H9 (cell line): ENCODE measurements at regions not wholly inside any gene's neighbourhood (a gene's known extent, or its start where the extent isn't known, plus 50 kb on each side); places are given as distances from the start of the nearest gene placed in this dataset.

ENCODE experiments used
- DNase-seq: peaks from one replicate; pipeline ENCODE4 v3.0.0-alpha.2; 2017
- H2AFZ ChIP-seq: one replicate; pipeline ENCODE4 v1.6.1; 2013; ENCODE audit warnings: mild to moderate bottlenecking, low read length, control low read depth, moderate library complexity
- H2AK5ac ChIP-seq: 2 replicates; pipeline ENCODE4 v1.6.1; 2013; ENCODE audit warnings: low read length, control low read depth, mixed read lengths; ENCODE audit not compliant: insufficient read length
- H2BK120ac ChIP-seq: one replicate; pipeline ENCODE4 v1.6.1; 2013; ENCODE audit warnings: low read depth, mild to moderate bottlenecking, low read length, control low read depth, inconsistent platforms; ENCODE audit not compliant: poor library complexity, severe bottlenecking
- H2BK12ac ChIP-seq: 2 replicates; pipeline ENCODE4 v1.6.1; 2013; ENCODE audit warnings: low read length, control low read depth, mixed read lengths, low read depth; ENCODE audit not compliant: insufficient read length
- H2BK15ac ChIP-seq: 2 replicates; pipeline ENCODE4 v1.6.1; 2013; ENCODE audit warnings: low read depth, low read length, control low read depth
- H2BK20ac ChIP-seq: one replicate; pipeline ENCODE4 v1.6.1; 2013; ENCODE audit warnings: low read depth, mild to moderate bottlenecking, low read length, control low read depth, inconsistent platforms; ENCODE audit not compliant: poor library complexity, severe bottlenecking
- H2BK5ac ChIP-seq: 2 replicates; pipeline ENCODE4 v1.6.1; 2013; ENCODE audit warnings: low read length, control low read depth, mixed read lengths; ENCODE audit not compliant: insufficient read length
- H3K14ac ChIP-seq: 2 replicates; pipeline ENCODE4 v1.6.1; 2013; ENCODE audit warnings: low read length, control low read depth; ENCODE audit not compliant: insufficient read depth
- H3K18ac ChIP-seq: 2 replicates; pipeline ENCODE4 v1.6.1; 2013; ENCODE audit warnings: low read depth, mild to moderate bottlenecking, mixed read lengths, low read length, control low read depth; ENCODE audit not compliant: insufficient read length
- H3K23ac ChIP-seq: 2 replicates; pipeline ENCODE4 v1.6.1; 2013; ENCODE audit warnings: low read length, control low read depth, mixed read lengths, low read depth; ENCODE audit not compliant: insufficient read length
- H3K23me2 ChIP-seq: 2 replicates; pipeline ENCODE4 v1.6.1; 2013; ENCODE audit warnings: low read depth, mild to moderate bottlenecking, mixed read lengths, low read length, control low read depth; ENCODE audit not compliant: insufficient read length, poor library complexity, severe bottlenecking
- H3K27ac ChIP-seq: 2 replicates; pipeline ENCODE4 v1.5.1; 2013; ENCODE audit warnings: low read length, control low read depth, mixed read lengths, low read depth; ENCODE audit not compliant: insufficient read length
- H3K27me3 ChIP-seq: 2 replicates; pipeline ENCODE4 v1.6.1; 2013; ENCODE audit warnings: low read length, control low read depth, inconsistent platforms; ENCODE audit not compliant: insufficient read depth
- H3K4ac ChIP-seq: 2 replicates; pipeline ENCODE4 v1.6.1; 2013; ENCODE audit warnings: low read depth, mild to moderate bottlenecking, control low read depth, inconsistent platforms, low read length, moderate library complexity
- H3K4me1 ChIP-seq: 2 replicates; pipeline ENCODE4 v1.6.1; 2013; ENCODE audit warnings: low read length, control low read depth, inconsistent platforms; ENCODE audit not compliant: insufficient read depth
- H3K4me2 ChIP-seq: 2 replicates; pipeline ENCODE4 v1.6.1; 2013; ENCODE audit warnings: low read length, control low read depth, mixed read lengths; ENCODE audit not compliant: insufficient read length, insufficient read depth
- H3K56ac ChIP-seq: 2 replicates; pipeline ENCODE4 v1.6.1; 2013; ENCODE audit warnings: low read depth, mild to moderate bottlenecking, mixed read lengths, low read length, control low read depth; ENCODE audit not compliant: insufficient read length
- H3K79me1 ChIP-seq: 2 replicates; pipeline ENCODE4 v1.6.1; 2013; ENCODE audit warnings: low read depth, mild to moderate bottlenecking, moderate library complexity, low read length, control low read depth, inconsistent platforms; ENCODE audit not compliant: insufficient read depth, poor library complexity, severe bottlenecking
- H3K79me2 ChIP-seq: 2 replicates; pipeline ENCODE4 v1.6.1; 2013; ENCODE audit warnings: low read length, control low read depth, inconsistent platforms; ENCODE audit not compliant: insufficient read depth
- H3K9ac ChIP-seq: 2 replicates; pipeline ENCODE4 v1.6.1; 2013; ENCODE audit warnings: low read length, control low read depth, mixed read lengths; ENCODE audit not compliant: insufficient read length; ENCODE audit errors: extremely low read depth
- H3K9me3 ChIP-seq: one replicate; pipeline ENCODE4 v1.6.1; 2013; ENCODE audit warnings: low read depth, low read length, inconsistent platforms; ENCODE audit not compliant: control insufficient read depth
- H3T11ph ChIP-seq: one replicate; pipeline ENCODE4 v1.6.1; 2013; ENCODE audit warnings: mild to moderate bottlenecking, low read length, control low read depth, inconsistent platforms
- H4K20me1 ChIP-seq: one replicate; pipeline ENCODE4 v1.6.1; 2013; ENCODE audit not compliant: control insufficient read depth, insufficient read length, insufficient read depth
- H4K5ac ChIP-seq: 2 replicates; pipeline ENCODE4 v1.6.1; 2013; ENCODE audit warnings: low read depth, mild to moderate bottlenecking, mixed read lengths, low read length, control low read depth; ENCODE audit not compliant: insufficient read length
- H4K8ac ChIP-seq: replicated peaks from 2 replicates; pipeline ENCODE4 v1.6.1; 2013; ENCODE audit warnings: low read length, control low read depth, mixed read lengths, low read depth; ENCODE audit not compliant: insufficient read length
- H4K91ac ChIP-seq: 2 replicates; pipeline ENCODE4 v1.6.1; 2013; ENCODE audit warnings: low read depth, mild to moderate bottlenecking, moderate library complexity, mixed read lengths, low read length, control low read depth; ENCODE audit not compliant: insufficient read length
- H3K27ac Mint-ChIP-seq, 3 experiments: 2 replicates in 2 of 3; 3 replicates in 1 of 3; pipeline ENCODE4 v1.8.0; 2020 to 2021; ENCODE audit warnings: mixed read lengths in 3 of 3, mild to moderate bottlenecking in 1 of 3, moderate library complexity in 1 of 3
- H3K27me3 Mint-ChIP-seq: 2 replicates; pipeline ENCODE4 v1.8.0; 2021; ENCODE audit warnings: low read depth, mild to moderate bottlenecking, moderate library complexity, mixed read lengths
- H3K36me3 Mint-ChIP-seq, 3 experiments: 2 replicates in 2 of 3; 3 replicates in 1 of 3; pipeline ENCODE4 v1.8.0; 2020 to 2021; ENCODE audit warnings: low read depth in 3 of 3, mixed read lengths in 3 of 3; ENCODE audit not compliant: insufficient read depth in 1 of 3
- H3K4me1 Mint-ChIP-seq, 2 experiments: 2 replicates each; pipeline ENCODE4 v1.8.0; 2020; ENCODE audit warnings: mixed read lengths in 2 of 2
- H3K4me3 Mint-ChIP-seq, 2 experiments: 2 replicates in 1 of 2; 3 replicates in 1 of 2; pipeline ENCODE4 v1.8.0; 2020 to 2021; ENCODE audit warnings: mild to moderate bottlenecking in 2 of 2, mixed read lengths in 2 of 2, moderate library complexity in 1 of 2
- H3K9me3 Mint-ChIP-seq, 2 experiments: 2 replicates in 1 of 2; 3 replicates in 1 of 2; pipeline ENCODE4 v1.8.0; 2020; ENCODE audit warnings: mild to moderate bottlenecking in 2 of 2, mixed read lengths in 2 of 2, moderate library complexity in 1 of 2
- CTCF ChIP-seq: fragments of 200-600 bp; sonication (generic); conservative IDR thresholded peaks from 3 replicates; pipeline ENCODE4 v1.8.0; 2021; ENCODE audit warnings: antibody characterized with exemption, mild to moderate bottlenecking
- WGBS: extraction: QIAGEN DNeasy Blood & Tissue Kit; methylation state at CpG from one replicate; pipeline ENCODE4 v1.1.7; 2013; ENCODE audit warnings: missing lambda C conversion rate, low lambda C conversion rate, mixed read lengths; ENCODE audit not compliant: insufficient read length; ENCODE audit errors: extremely low coverage; 5-methylcytosine and 5-hydroxymethylcytosine counted together

GRCh38 chr21:41641821-41642701 lies 124.8 kb downstream of the RIPK4 start:
- Histone ChIP-seq H3K9ac (no peak overlapping the region), H3K4me2 (no peak overlapping the region)

More at GRCh38 chr21:41641821-41642701, 124.8 kb downstream of the RIPK4 start:
- WGBS: no CpG with 5 or more reads among the region's 16 CpGs
- Histone ChIP-seq H3K79me2 (no peaks in the 10 kb centered on the region), H3K27ac (no peak overlapping the region), H3K79me1 (no peaks in the 10 kb centered on the region), H2AFZ (no peak overlapping the region), H4K20me1 (no peaks in the 10 kb centered on the region), H3K23ac (no peak overlapping the region), H3T11ph (no peak overlapping the region), H3K4me1 (no peaks in the 10 kb centered on the region), H3K56ac (no peak overlapping the region), H3K23me2 (no peaks in the 10 kb centered on the region), H2BK12ac (no peak overlapping the region), H2BK20ac (no peak overlapping the region), H3K4ac (no peak overlapping the region), H2BK120ac (no peak overlapping the region), H3K18ac (no peak overlapping the region), H2AK5ac (no peak overlapping the region), H2BK5ac (no peak overlapping the region), H4K5ac (no peak overlapping the region), H3K9me3 (no peaks in the 10 kb centered on the region), H4K8ac (no peak overlapping the region), H4K91ac (no peak overlapping the region), H3K14ac (no peak overlapping the region), H2BK15ac (no peak overlapping the region), H3K27me3 (no peaks in the 10 kb centered on the region)
- no peak for DNase-seq
- Mint-ChIP-seq H3K27ac (no peak overlapping the region; a peak in 2 of 7 replicates), H3K4me1 (peaks cover 0 to 3% of the 10 kb centered on the region in 2 experiments; a peak in 2 of 4 replicates), H3K27me3 (peaks cover 2% of the 10 kb centered on the region; the same call in 1 of the 2 replicates), H3K36me3 (no peaks in the 10 kb centered on the region; a peak in 2 of 7 replicates), H3K9me3 (peaks cover 0 to 6% of the 10 kb centered on the region in 2 experiments; a peak in 2 of 5 replicates), H3K4me3 (no peak overlapping the region)
- TF ChIP-seq CTCF: no peak
